ENCODE measurements at regions not wholly inside any gene's neighbourhood (a gene's known extent, or its start where the extent isn't known, plus 50 kb on each side); places are given as distances from the start of the nearest gene placed in this dataset.

- ATAC-seq, result no peak
These were observed 258.1 kb upstream of the IRX2 start for GRCh38 chr5:3009605-3010004.

DNA sequence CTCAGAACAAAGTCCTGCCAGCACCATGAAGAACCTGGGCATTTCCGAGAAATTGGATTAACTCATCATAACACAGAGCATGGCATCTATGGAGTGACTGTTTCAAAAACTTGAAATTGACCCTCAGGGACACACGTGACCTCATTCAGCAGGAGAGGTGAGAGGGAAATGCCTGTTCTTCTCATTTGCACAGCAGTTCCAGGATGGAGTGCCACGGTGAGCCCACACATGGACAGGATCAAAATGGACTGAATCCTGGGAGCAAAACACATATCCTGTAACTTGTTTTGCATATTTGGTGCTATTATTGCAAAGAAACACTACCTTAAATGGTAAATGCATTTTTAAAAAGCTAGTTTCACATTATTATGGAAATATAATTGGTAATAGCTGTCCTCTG is 256.1 kb upstream of the IRX2 start:
- ATAC-seq, result no peak

DNA sequence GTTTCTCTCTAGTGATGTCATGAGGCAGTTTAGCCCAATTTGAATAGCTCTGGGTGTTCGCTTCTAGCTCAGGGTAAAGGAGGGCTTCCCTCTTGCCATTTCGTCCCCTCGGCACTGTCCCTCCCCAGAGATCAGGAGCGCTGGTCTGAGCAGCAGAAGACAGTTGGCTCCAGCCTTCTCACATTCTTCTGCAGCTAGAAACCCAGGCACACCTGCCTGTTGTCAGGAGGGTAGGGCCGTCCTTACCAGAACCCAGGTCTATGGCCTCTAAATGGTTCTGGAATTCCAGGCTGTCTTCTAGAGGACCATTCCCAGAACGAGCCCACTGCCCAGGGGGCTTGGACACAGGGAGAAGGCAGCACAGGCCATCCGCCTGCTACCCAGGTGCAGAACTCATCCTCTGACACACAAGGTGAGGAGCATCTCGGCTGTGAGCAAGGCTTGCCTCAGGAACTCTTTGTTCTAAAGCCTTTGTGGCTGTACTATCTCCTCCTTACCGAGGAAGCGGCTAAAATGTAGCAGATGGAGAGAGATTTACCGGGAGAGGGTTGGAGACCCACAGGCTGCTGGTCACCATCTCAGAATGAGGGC is 255.6 kb upstream of the IRX2 start:
- no peak for ATAC-seq

DNA sequence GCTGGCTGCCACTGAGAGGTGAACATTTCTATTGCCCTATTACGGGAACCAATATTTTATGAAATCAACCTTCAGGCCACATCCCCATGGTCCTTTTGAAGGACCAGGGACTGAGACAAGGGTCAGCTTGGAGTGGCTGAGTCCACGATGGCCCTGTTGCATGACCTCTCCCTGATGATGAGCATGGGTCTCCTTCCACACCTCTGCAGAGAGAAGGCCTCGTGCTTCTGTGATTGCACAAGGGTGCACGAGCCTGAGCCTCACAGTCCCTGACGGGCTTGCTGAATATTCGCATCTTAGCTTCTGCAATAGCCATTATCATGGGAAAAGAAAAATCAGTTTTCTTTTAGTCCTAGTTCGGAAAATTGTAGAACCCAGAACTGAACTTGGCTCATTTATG is 255.0 kb upstream of the IRX2 start:
- ATAC-seq, result no peak

GRCh38 chr5:3004361-3005080 is 253.0 kb upstream of the IRX2 start:
- no peak for ATAC-seq

GRCh38 chr5:3002230-3002629 is 250.8 kb upstream of the IRX2 start:
- ATAC-seq, result no peak

GRCh38 chr5:3000631-3001030 is 249.2 kb upstream of the IRX2 start:
- no peak for ATAC-seq

DNA sequence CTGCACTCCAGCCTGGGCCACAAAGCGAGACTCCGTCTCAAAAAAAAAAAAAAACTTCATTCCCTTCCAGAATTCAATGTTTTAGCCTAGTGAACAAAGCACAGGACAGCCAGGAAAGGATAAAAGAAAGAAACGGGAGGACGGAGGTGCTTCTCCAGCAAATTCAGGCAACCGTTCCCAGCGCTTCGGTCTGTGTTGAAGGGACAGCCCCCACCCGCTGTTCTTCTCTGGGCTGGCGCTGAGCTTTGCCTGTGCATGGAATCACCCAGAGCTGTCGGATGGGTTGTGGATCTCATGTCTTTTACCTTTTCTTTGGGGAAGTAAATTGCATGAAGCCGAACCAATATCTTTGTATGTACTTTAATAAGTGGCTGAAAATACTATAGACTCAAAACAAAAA is 248.4 kb upstream of the IRX2 start:
- ATAC-seq, result no peak

DNA sequence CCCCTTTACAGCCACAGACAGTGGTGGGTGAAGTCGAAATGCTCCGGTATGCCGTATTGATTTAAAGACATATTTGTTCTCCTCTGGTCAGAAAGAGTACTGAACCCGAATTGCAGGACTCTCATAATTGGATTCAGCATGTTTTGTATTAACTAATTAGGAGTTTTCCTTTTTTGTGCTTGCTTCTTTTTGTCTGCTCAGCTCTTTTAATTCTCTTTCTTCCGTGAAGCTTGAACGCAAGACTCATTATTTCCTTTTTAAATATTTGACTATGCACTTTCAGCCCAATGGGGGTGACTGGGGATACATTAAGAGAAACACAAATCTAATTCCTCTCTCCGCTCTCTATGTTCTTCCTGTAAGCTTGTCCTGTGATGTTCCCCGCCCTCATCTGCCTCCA is 246.6 kb upstream of the IRX2 start:
- ATAC-seq, result no peak

GRCh38 chr5:2997179-2997578 is 245.7 kb upstream of the IRX2 start:
- no peak for ATAC-seq

DNA sequence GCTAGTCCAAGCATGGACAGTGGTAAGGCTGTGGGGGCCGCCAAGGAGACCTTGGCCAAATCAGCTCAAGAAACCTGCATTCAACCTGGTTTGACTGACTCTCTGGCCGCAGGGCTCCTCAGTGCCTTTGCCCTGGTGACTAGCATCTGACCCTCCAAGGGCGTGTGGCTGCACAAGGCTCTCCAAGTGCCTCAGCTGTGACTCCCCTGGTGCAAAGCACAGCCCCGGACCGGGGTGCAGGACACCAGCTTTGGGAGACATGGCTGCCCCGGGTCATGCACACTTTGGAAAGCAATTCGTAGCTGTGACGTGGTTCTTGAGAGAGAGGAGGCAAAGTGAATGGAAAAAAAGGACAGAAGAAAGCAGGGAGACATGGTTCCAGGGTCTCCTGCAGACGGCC is 245.2 kb upstream of the IRX2 start:
- ATAC-seq, result no peak

GRCh38 chr5:2996248-2996647 is 244.8 kb upstream of the IRX2 start:
- ATAC-seq, result no peak

GRCh38 chr5:2995667-2996066 is 244.2 kb upstream of the IRX2 start:
- ATAC-seq, result no peak

DNA sequence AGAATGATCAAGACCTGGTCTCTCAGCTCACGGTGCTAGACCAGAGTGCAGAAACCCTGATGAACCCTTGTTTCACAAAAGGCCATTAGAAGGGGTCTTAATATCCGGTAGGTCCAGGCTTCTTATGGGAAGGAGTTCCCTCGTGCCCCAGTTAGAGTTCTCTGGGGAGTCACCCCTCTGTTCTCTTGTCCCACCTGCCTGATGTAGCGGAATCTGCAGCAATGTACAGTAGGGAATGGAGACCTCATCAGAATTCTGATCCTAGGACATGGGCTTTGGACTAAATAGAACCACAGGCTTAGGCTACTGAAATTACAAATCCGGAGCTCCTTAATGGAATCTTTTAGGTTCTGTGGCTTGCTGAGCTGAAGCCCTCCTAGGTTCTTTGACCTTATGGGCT is 243.6 kb upstream of the IRX2 start:
- ATAC-seq, result no peak

DNA sequence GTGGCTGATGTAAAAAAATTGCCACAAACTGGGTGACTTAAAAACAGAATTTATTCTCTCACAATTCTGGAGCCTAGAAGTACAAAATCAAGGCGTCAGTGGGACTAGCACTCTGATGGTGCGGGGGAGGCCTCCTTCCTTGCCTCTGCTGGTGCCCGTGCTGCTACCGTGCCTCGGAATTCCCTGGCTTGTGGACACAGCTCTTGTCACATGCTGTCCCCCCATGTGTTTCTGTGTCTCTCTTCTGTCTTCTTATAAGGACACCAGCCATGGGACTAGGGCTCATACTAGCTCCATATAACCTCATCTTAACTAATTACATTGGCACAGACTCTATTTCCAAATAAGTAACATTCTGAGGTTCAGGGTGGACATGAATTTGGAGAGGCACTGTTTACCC is 242.3 kb upstream of the IRX2 start:
- no peak for ATAC-seq

DNA sequence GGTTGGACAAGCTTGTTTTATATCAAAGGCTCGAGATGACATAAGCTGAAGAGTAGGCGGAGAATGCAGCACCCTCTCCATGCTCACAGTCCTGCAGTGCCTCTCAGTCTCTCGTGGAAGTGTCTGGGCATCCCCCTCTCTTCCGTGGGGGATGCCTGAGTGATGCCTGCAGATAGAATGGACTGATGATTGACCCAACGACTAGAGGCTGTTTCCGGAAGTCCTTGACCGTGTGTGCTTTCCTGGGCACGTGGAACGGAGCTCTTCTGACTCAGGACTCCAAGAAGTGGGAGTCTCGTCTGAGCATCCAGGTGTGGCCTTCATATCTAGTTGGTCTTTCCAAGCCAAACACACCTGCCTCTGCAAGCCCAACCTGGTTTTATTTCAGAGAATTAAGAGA is 241.8 kb upstream of the IRX2 start:
- ATAC-seq, result no peak

GRCh38 chr5:2992806-2993205 is 241.3 kb upstream of the IRX2 start:
- no peak for ATAC-seq

GRCh38 chr5:2991884-2992283 is 240.4 kb upstream of the IRX2 start:
- ATAC-seq, result no peak

DNA sequence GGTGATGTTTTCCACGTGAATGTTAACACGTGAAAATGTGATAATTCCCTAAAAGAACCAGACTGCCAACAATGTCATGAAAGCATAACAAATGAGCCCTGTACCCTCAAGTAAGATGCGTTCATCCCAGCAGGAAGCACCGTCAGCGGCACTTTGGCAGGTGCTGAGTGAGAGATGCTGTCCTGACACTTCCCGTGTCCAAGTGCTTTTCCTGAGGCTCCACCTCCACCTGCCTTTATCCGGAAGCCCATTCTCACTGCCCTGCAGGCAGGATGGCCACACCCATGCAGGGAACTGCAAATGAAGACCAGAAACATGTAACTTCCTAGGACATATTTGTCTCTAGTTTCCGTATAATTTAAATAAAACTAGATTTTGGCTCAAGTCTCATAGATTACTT is 238.0 kb upstream of the IRX2 start:
- ATAC-seq, result no peak

- ATAC-seq, result no peak
These were observed 234.8 kb upstream of the IRX2 start for GRCh38 chr5:2986301-2986700.

- ATAC-seq, result no peak
These were observed 234.2 kb upstream of the IRX2 start for GRCh38 chr5:2985718-2986117.

GRCh38 chr5:2983583-2984300 is 232.3 kb upstream of the IRX2 start:
- no peak for ATAC-seq

DNA sequence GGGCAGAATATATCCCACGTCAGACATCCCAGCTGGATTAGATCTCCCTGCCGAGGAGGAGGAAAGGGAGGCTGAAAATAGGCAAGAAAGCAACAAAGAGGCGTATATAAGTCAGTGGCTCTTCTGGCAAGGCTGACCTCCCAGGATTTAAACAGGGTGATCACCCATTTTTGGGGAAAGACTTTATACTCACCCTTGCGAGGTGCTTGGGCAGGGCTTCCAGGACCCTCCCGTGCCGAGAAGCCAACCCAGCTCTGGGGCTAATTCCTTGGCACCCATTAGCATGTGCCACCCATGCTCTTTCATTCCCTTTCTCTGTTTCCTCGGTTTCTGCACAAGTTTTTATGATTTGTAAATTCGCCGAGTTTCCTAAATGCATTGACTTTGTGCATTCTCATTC is 230.2 kb upstream of the IRX2 start:
- ATAC-seq, result no peak

GRCh38 chr5:2981035-2981434 is 229.6 kb upstream of the IRX2 start:
- no peak for ATAC-seq
